MM.1S (cell line): ENCODE measurements at regions not wholly inside any gene's neighbourhood (a gene's known extent, or its start where the extent isn't known, plus 50 kb on each side); places are given as distances from the start of the nearest gene placed in this dataset.

Experiments
- DNase-seq: peaks from one replicate; pipeline ENCODE4 v3.0.0-alpha.2; 2015
- H2AFZ ChIP-seq: fragments of 300-600 bp; sonication (generic); 2 replicates; pipeline ENCODE4 v1.6.0; 2016; ENCODE audit warnings: antibody characterized with exemption, low read length
- H3F3A ChIP-seq: fragments of 300-600 bp; sonication (generic); 2 replicates; pipeline ENCODE4 v1.6.1; 2016; ENCODE audit warnings: mild to moderate bottlenecking, antibody characterized with exemption, low read length, moderate library complexity, mixed read lengths; ENCODE audit not compliant: insufficient read depth
- H3K27ac ChIP-seq: fragments of 300-600 bp; sonication (generic); 2 replicates; pipeline ENCODE4 v1.5.1; 2016; ENCODE audit warnings: mild to moderate bottlenecking, low read length
- H3K27me3 ChIP-seq: fragments of 300-600 bp; sonication (generic); replicated peaks from 2 replicates; pipeline ENCODE4 v1.6.0; 2016; ENCODE audit warnings: low read length; ENCODE audit not compliant: insufficient read depth
- H3K36me3 ChIP-seq: fragments of 300-600 bp; sonication (generic); replicated peaks from 2 replicates; pipeline ENCODE4 v1.6.1; 2016; ENCODE audit warnings: mild to moderate bottlenecking, low read length, mixed read lengths; ENCODE audit not compliant: insufficient read depth
- H3K4me1 ChIP-seq: fragments of 300-600 bp; sonication (generic); 2 replicates; pipeline ENCODE4 v1.6.1; 2016; ENCODE audit warnings: low read length, mixed read lengths
- H3K4me2 ChIP-seq: fragments of 300-600 bp; sonication (generic); 2 replicates; pipeline ENCODE4 v1.6.0; 2016; ENCODE audit warnings: low read depth, low read length
- H3K4me3 ChIP-seq: fragments of 300-600 bp; sonication (generic); 2 replicates; pipeline ENCODE4 v1.5.1; 2016; ENCODE audit warnings: low read length, mixed read lengths
- H3K79me2 ChIP-seq: fragments of 300-600 bp; sonication (generic); 2 replicates; pipeline ENCODE4 v1.6.1; 2016; ENCODE audit warnings: mixed run types, low read length, mixed read lengths
- H3K9ac ChIP-seq: fragments of 300-600 bp; sonication (generic); 2 replicates; pipeline ENCODE4 v1.6.1; 2016; ENCODE audit warnings: low read length, mixed read lengths
- H3K9me2 ChIP-seq: fragments of 300-600 bp; sonication (generic); replicated peaks from 2 replicates; pipeline ENCODE4 v1.6.1; 2016; ENCODE audit warnings: mild to moderate bottlenecking, low read length, mixed read lengths; ENCODE audit not compliant: insufficient read depth
- H3K9me3 ChIP-seq: fragments of 300-600 bp; sonication (generic); replicated peaks from 2 replicates; pipeline ENCODE4 v1.6.1; 2016; ENCODE audit warnings: mild to moderate bottlenecking, low read length, mixed read lengths; ENCODE audit not compliant: insufficient read depth
- H4K20me1 ChIP-seq: fragments of 300-600 bp; sonication (generic); 2 replicates; pipeline ENCODE4 v1.6.1; 2016; ENCODE audit warnings: mild to moderate bottlenecking, low read length, moderate library complexity, mixed read lengths; ENCODE audit not compliant: insufficient read depth
- CTCF ChIP-seq: fragments of 300-600 bp; sonication (generic); IDR thresholded peaks from 2 replicates; pipeline ENCODE4 v1.5.1; 2016; ENCODE audit warnings: antibody characterized with exemption, low read length, mixed read lengths
- EZH2 ChIP-seq: fragments of 300-600 bp; sonication (generic); optimal IDR thresholded peaks from 2 replicates; pipeline ENCODE3; 2017; ENCODE audit warnings: low read depth, mild to moderate bottlenecking, antibody characterized with exemption, low read length, mixed read lengths
- EZH2phosphoT487 ChIP-seq: fragments of 300-600 bp; sonication (generic); IDR thresholded peaks from 2 replicates; pipeline ENCODE4 v1.6.1; 2018; ENCODE audit warnings: antibody characterized with exemption, low read length

GRCh38 chr2:224182498-224182897 is 143.4 kb upstream of the SERPINE2 start:
- Histone ChIP-seq H3K9me3 (no peaks in the 10 kb centered on the region), H3K4me1 (no peaks in the 10 kb centered on the region), H3K9me2 (no peaks in the 10 kb centered on the region), H3F3A (no peaks in the 10 kb centered on the region), H3K4me2 (no peak overlapping the region), H2AFZ (no peak overlapping the region), H3K27ac (no peak overlapping the region), H3K79me2 (no peaks in the 10 kb centered on the region), H3K9ac (no peak overlapping the region), H4K20me1 (no peaks in the 10 kb centered on the region), H3K27me3 (no peaks in the 10 kb centered on the region), H3K36me3 (no peaks in the 10 kb centered on the region), H3K4me3 (no peak overlapping the region)
- TF ChIP-seq CTCF = no peak
- no peak for TF ChIP-seq EZH2phosphoT487
- TF ChIP-seq EZH2 = no peak
- DNase-seq = no peak

GRCh38 chr2:224181534-224182155 is 142.6 kb upstream of the SERPINE2 start:
- H3K4me2 ChIP-seq = no peak overlapping the region
- TF ChIP-seq EZH2 (no peak), CTCF (no peak), EZH2phosphoT487 (no peak)
- no peaks in the 10 kb centered on the region for H3K36me3 ChIP-seq

GRCh38 chr2:224180810-224181209 is 141.7 kb upstream of the SERPINE2 start:
- DNase-seq = no peak
- Histone ChIP-seq H3K9ac (no peak overlapping the region), H3K79me2 (no peaks in the 10 kb centered on the region), H3K27me3 (no peaks in the 10 kb centered on the region), H3K27ac (no peak overlapping the region), H3F3A (no peaks in the 10 kb centered on the region), H3K9me3 (no peaks in the 10 kb centered on the region), H2AFZ (no peak overlapping the region), H3K9me2 (no peaks in the 10 kb centered on the region), H3K4me1 (no peaks in the 10 kb centered on the region), H4K20me1 (no peaks in the 10 kb centered on the region), H3K4me3 (no peak overlapping the region), H3K36me3 (no peaks in the 10 kb centered on the region), H3K4me2 (no peak overlapping the region)
- TF ChIP-seq EZH2phosphoT487 (no peak), CTCF (no peak), EZH2 (no peak)

More at GRCh38 chr2:224181534-224182155, 142.6 kb upstream of the SERPINE2 start:
- Histone ChIP-seq H3K79me2 (no peaks in the 10 kb centered on the region), H3K4me1 (no peaks in the 10 kb centered on the region), H3K9me3 (no peaks in the 10 kb centered on the region), H2AFZ (no peak overlapping the region), H3K27me3 (no peaks in the 10 kb centered on the region), H4K20me1 (no peaks in the 10 kb centered on the region), H3K9me2 (no peaks in the 10 kb centered on the region), H3F3A (no peaks in the 10 kb centered on the region), H3K27ac (no peak overlapping the region), H3K4me3 (no peak overlapping the region), H3K9ac (no peak overlapping the region)
- DNase-seq = no peak
